HepG2 (cell line): ENCODE measurements at regions not wholly inside any gene's neighbourhood (a gene's known extent, or its start where the extent isn't known, plus 50 kb on each side); places are given as distances from the start of the nearest gene placed in this dataset.

Source experiments
- ATAC-seq: fragments of 200-7000 bp; cut with Tn5 transposase; 3 replicates; pipeline ENCODE4 v1.9.1; 2020; ENCODE audit warnings: mild to moderate bottlenecking, moderate library complexity
- BruUV-seq: library from RNA; stranded (reverse); fragments of 400-500 nt; replicated peaks from 2 replicates; lab custom pipeline; 2021; lab: Mats Ljungman, UMichigan
- CTCF ChIA-PET: fragments of 300-600 bp; formaldehyde crosslinking; extraction: SDS; loops from one replicate; lab custom pipeline; 2021; ENCODE audit warnings: low total read pairs, inconsistent platforms, low intra/inter-chr PET ratio; lab: Yijun Ruan, JAX
- POLR2A ChIA-PET: fragments of 350-600 bp; sonication (Branson Sonifier 250); formaldehyde crosslinking; loops from one replicate; lab custom pipeline; 2020; ENCODE audit warnings: antibody characterized with exemption, inconsistent platforms; lab: Yijun Ruan, JAX
- DNase-seq: peaks from one replicate; pipeline ENCODE4 v3.0.0-alpha.2; 2015; ENCODE audit warnings: low spot score
- FAIRE-seq: peaks from 3 replicates; lab custom pipeline; 2011; peaks lifted over from hg19 to GRCh38; lab: Jason Lieb, UNC
- H2AFZ ChIP-seq: one replicate; pipeline ENCODE4 v1.6.1; 2011; ENCODE audit warnings: low read length, inconsistent platforms
- H3K27ac ChIP-seq: fragments of 300-600 bp; 3 replicates; pipeline ENCODE4 v1.8.0; 2011; ENCODE audit warnings: mixed run types, mild to moderate bottlenecking, mixed read lengths, low read length, inconsistent platforms; ENCODE audit not compliant: insufficient read depth; ENCODE audit errors: extremely low read length
- H3K27me3 ChIP-seq, 2 experiments: fragments of 200-600 bp in 1 of 2; 2 replicates in 1 of 2; 3 replicates in 1 of 2; pipeline versions ENCODE4 v1.6.0 to v1.8.0; 2011; ENCODE audit warnings: low read length in 2 of 2, mild to moderate bottlenecking in 2 of 2, moderate library complexity in 2 of 2, inconsistent platforms in 1 of 2; ENCODE audit not compliant: insufficient read depth in 2 of 2, control insufficient read depth in 1 of 2
- H3K36me3 ChIP-seq, 2 experiments: fragments of 200-600 bp in 1 of 2; replicated peaks in 1 of 2; 2 replicates in 1 of 2; 3 replicates in 1 of 2; pipeline versions ENCODE4 v1.5.1 to v1.8.0; 2011; ENCODE audit warnings: low read length in 2 of 2, inconsistent platforms in 1 of 2; ENCODE audit not compliant: insufficient read depth in 2 of 2, control insufficient read depth in 1 of 2
- H3K4me1 ChIP-seq: 2 replicates; pipeline ENCODE4 v1.5.1; 2012; ENCODE audit warnings: low read length, inconsistent platforms; ENCODE audit not compliant: insufficient read depth
- H3K4me2 ChIP-seq: 2 replicates; pipeline ENCODE4 v1.6.0; 2011; ENCODE audit warnings: low read depth, low read length, inconsistent platforms
- H3K4me3 ChIP-seq, 3 experiments: fragments of 200-600 bp in 1 of 3; sonication (generic), shearing (Covaris generic) in 1 of 3; replicated peaks in 1 of 3; 2 replicates each; pipeline ENCODE4 v1.5.1; 2011 to 2016; ENCODE audit warnings: low read length in 3 of 3, inconsistent platforms in 2 of 3, low read depth in 2 of 3, mild to moderate bottlenecking in 2 of 3, control low read depth in 1 of 3, mixed read lengths in 1 of 3; ENCODE audit not compliant: insufficient read depth in 1 of 3
- H3K79me2 ChIP-seq: one replicate; pipeline ENCODE4 v1.6.1; 2011; ENCODE audit warnings: low read length, inconsistent platforms; ENCODE audit not compliant: insufficient read depth
- H3K9ac ChIP-seq: 2 replicates; pipeline ENCODE4 v1.6.0; 2011; ENCODE audit warnings: mild to moderate bottlenecking, low read depth, low read length, inconsistent platforms; ENCODE audit not compliant: insufficient read depth
- H3K9me3 ChIP-seq: 2 replicates; pipeline ENCODE4 v1.5.1; 2012; ENCODE audit warnings: mild to moderate bottlenecking, low read length
- H4K20me1 ChIP-seq: 2 replicates; pipeline ENCODE4 v1.6.0; 2011; ENCODE audit warnings: inconsistent platforms, mild to moderate bottlenecking, low read length, moderate library complexity; ENCODE audit not compliant: insufficient read depth
- DPF2 ChIP-seq: sonication (generic); formaldehyde crosslinking; IDR thresholded peaks from 2 replicates; pipeline ENCODE4 v1.4.0; 2020; ENCODE audit warnings: mild to moderate bottlenecking, low read depth, missing genetic modification reagents, borderline replicate concordance
- MYC ChIP-seq: sonication (generic); formaldehyde crosslinking; IDR thresholded peaks from 2 replicates; pipeline ENCODE4 v1.9.0; 2021; ENCODE audit warnings: missing genetic modification reagents, borderline replicate concordance
- NCOA2 ChIP-seq: sonication (generic); formaldehyde crosslinking; IDR thresholded peaks from 2 replicates; pipeline ENCODE4 v1.8.0; 2022; ENCODE audit warnings: inconsistent platforms
- in situ Hi-C: cut with HindIII; loops from 2 replicates; pipeline ENCODE4 v1.10.0; 2017; ENCODE audit warnings: low pct_unique_long_range_greater_than_20kb; ENCODE audit not compliant: extremely low pct_ligation_motif_present
- intact Hi-C: fragments of 100-400 bp; cut with micrococcal nuclease; formaldehyde crosslinking; loops from one replicate; pipeline ENCODE4 v1.10.0; 2022; ENCODE audit not compliant: unreplicated experiment
- TF ChIP-seq, protein P1 (sequence below): sonication (generic); formaldehyde crosslinking; IDR thresholded peaks from 2 replicates; pipeline ENCODE4 v1.4.0; 2020; ENCODE audit warnings: mild to moderate bottlenecking, missing genetic modification reagents, borderline replicate concordance
- TF ChIP-seq, protein P2 (sequence below): sonication (generic); formaldehyde crosslinking; IDR thresholded peaks from 2 replicates; pipeline ENCODE4 v1.4.0; 2020; ENCODE audit warnings: missing genetic modification reagents
- TF ChIP-seq, protein P3 (sequence below): sonication (generic); formaldehyde crosslinking; IDR thresholded peaks from 2 replicates; pipeline ENCODE4 v1.8.1; 2022; ENCODE audit warnings: mild to moderate bottlenecking, missing genetic modification reagents

DNA sequence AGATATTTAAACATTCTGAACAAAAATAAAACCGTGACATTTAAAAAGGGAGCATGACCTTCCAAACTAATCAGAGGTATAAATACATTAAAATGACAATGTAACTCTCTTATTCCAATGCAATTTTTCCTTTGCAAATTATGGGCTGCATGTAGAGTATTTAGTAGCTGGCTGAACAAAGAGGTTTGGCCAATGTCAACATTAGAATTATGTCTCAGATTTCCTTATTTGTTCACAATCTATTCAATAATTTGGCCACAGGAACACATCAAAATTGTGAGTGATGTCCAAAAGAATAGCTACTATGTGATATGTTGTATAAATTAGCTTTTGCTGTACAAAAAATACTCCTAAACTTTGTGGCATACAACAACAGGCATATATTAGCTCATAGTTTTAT lies 580.0 kb upstream of the MARCKS start (continued):
- TF ChIP-seq, protein P1, sequence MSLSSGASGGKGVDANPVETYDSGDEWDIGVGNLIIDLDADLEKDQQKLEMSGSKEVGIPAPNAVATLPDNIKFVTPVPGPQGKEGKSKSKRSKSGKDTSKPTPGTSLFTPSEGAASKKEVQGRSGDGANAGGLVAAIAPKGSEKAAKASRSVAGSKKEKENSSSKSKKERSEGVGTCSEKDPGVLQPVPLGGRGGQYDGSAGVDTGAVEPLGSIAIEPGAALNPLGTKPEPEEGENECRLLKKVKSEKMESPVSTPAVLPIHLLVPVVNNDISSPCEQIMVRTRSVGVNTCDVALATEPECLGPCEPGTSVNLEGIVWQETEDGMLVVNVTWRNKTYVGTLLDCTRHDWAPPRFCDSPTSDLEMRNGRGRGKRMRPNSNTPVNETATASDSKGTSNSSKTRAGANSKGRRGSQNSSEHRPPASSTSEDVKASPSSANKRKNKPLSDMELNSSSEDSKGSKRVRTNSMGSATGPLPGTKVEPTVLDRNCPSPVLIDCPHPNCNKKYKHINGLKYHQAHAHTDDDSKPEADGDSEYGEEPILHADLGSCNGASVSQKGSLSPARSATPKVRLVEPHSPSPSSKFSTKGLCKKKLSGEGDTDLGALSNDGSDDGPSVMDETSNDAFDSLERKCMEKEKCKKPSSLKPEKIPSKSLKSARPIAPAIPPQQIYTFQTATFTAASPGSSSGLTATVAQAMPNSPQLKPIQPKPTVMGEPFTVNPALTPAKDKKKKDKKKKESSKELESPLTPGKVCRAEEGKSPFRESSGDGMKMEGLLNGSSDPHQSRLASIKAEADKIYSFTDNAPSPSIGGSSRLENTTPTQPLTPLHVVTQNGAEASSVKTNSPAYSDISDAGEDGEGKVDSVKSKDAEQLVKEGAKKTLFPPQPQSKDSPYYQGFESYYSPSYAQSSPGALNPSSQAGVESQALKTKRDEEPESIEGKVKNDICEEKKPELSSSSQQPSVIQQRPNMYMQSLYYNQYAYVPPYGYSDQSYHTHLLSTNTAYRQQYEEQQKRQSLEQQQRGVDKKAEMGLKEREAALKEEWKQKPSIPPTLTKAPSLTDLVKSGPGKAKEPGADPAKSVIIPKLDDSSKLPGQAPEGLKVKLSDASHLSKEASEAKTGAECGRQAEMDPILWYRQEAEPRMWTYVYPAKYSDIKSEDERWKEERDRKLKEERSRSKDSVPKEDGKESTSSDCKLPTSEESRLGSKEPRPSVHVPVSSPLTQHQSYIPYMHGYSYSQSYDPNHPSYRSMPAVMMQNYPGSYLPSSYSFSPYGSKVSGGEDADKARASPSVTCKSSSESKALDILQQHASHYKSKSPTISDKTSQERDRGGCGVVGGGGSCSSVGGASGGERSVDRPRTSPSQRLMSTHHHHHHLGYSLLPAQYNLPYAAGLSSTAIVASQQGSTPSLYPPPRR (CRISPR knock-in tag): no peak
- TF ChIP-seq DPF2 (CRISPR knock-in tag): no peak
- no peak for TF ChIP-seq MYC (CRISPR knock-in tag)
- TF ChIP-seq, protein P2, sequence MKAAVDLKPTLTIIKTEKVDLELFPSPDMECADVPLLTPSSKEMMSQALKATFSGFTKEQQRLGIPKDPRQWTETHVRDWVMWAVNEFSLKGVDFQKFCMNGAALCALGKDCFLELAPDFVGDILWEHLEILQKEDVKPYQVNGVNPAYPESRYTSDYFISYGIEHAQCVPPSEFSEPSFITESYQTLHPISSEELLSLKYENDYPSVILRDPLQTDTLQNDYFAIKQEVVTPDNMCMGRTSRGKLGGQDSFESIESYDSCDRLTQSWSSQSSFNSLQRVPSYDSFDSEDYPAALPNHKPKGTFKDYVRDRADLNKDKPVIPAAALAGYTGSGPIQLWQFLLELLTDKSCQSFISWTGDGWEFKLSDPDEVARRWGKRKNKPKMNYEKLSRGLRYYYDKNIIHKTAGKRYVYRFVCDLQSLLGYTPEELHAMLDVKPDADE (CRISPR knock-in tag): no peak
- TF ChIP-seq, protein P3, sequence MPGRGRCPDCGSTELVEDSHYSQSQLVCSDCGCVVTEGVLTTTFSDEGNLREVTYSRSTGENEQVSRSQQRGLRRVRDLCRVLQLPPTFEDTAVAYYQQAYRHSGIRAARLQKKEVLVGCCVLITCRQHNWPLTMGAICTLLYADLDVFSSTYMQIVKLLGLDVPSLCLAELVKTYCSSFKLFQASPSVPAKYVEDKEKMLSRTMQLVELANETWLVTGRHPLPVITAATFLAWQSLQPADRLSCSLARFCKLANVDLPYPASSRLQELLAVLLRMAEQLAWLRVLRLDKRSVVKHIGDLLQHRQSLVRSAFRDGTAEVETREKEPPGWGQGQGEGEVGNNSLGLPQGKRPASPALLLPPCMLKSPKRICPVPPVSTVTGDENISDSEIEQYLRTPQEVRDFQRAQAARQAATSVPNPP (CRISPR knock-in tag): no peak

DNA sequence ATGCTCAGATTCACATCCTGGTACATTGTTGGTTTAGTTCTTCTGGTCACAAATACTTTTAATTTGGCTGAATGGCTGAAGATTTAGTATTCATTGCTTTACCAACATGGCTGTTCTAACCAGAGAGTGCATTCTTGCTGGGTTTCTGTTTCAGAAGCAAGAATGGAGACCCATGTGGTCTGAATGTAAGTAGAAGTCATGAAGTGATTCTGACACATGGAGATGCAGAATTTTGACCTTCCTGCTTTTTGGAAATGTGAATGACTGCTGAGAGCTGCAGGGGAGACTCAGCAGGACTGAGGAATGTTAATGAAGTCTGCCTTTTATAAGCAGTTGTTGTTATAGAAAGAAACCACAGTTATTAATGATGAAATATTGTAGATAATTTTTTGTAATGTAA lies 576.1 kb upstream of the MARCKS start:
- POLR2A ChIA-PET: no interaction called here
- CTCF ChIA-PET: no interaction called here
- BruUV-seq: no TSS peak

More for the DNA sequence above, 576.1 kb upstream of the MARCKS start:
- Histone ChIP-seq H3K27ac (no peak overlapping the region), H3K36me3 (no peaks in the 10 kb centered on the region), H3K79me2 (no peaks in the 10 kb centered on the region), H3K4me2 (no peak overlapping the region), H3K27me3 (no peaks in the 10 kb centered on the region), H3K9ac (no peak overlapping the region), H4K20me1 (no peaks in the 10 kb centered on the region), H2AFZ (no peak overlapping the region), H3K4me3 (no peak overlapping the region)
- DNase-seq (no peak), ATAC-seq (no peak)
- in situ Hi-C loops: no loop called here
- TF ChIP-seq NCOA2 (CRISPR knock-in tag): no peak
- TF ChIP-seq, all 625 proteins: peak for 0
- H3K4me1 ChIP-seq: no peaks in the 10 kb centered on the region
- H3K9me3 ChIP-seq: no peaks in the 10 kb centered on the region
- intact Hi-C loops: no loop called here
- FAIRE-seq: no peak
